K562 (cell line): ENCODE measurements at regions not wholly inside any gene's neighbourhood (a gene's known extent, or its start where the extent isn't known, plus 50 kb on each side); places are given as distances from the start of the nearest gene placed in this dataset.

ENCODE experiments used
- ATAC-seq: fragments of 200-7000 bp; cut with Tn5 transposase; 3 replicates; pipeline ENCODE4 v1.9.1; 2020; ENCODE audit warnings: moderate library complexity
- BruUV-seq: library from RNA; stranded (reverse); fragments of 400-500 nt; replicated peaks from 2 replicates; lab custom pipeline; 2021; lab: Mats Ljungman, UMichigan
- CTCF ChIA-PET: fragments of 300-600 bp; formaldehyde crosslinking; extraction: SDS; loops from one replicate; lab custom pipeline; 2021; ENCODE audit warnings: low intra/inter-chr PET ratio; lab: Yijun Ruan, JAX
- POLR2A ChIA-PET: fragments of 300-600, 350-650 bp; sonication (Branson Sonifier 250); formaldehyde crosslinking; extraction: SDS; loops from one replicate; lab custom pipeline; 2021; ENCODE audit warnings: antibody characterized with exemption, inconsistent platforms; lab: Yijun Ruan, JAX
- DNase-seq, 4 experiments: peaks; one replicate each; pipeline versions ENCODE4 v3.0.0 to v3.0.0-alpha.2; 2011 to 2018; ENCODE audit warnings: low spot score in 3 of 4, mixed read lengths in 3 of 4; ENCODE audit errors: extremely low read depth in 1 of 4
- FAIRE-seq: peaks from 2 replicates; lab custom pipeline; 2011; peaks lifted over from hg19 to GRCh38; lab: Jason Lieb, UNC
- H2AFZ ChIP-seq: 2 replicates; pipeline ENCODE4 v1.6.0; 2011; ENCODE audit warnings: low read depth, low read length, control low read depth, inconsistent platforms
- H3K27ac ChIP-seq: fragments of 200-600 bp; 3 replicates; pipeline ENCODE4 v1.8.0; 2011; ENCODE audit warnings: low read depth, mild to moderate bottlenecking, control low read depth, inconsistent platforms, low read length, moderate library complexity, mixed read lengths; ENCODE audit errors: extremely low read depth
- H3K27me3 ChIP-seq, 2 experiments: fragments of 300-600 bp in 1 of 2; 2 replicates in 1 of 2; 3 replicates in 1 of 2; pipeline versions ENCODE4 v1.6.0 to v1.8.0; 2011; ENCODE audit warnings: inconsistent platforms in 2 of 2, low read length in 2 of 2, mild to moderate bottlenecking in 1 of 2, mixed read lengths in 1 of 2, moderate library complexity in 1 of 2; ENCODE audit not compliant: control insufficient read depth in 2 of 2, insufficient read depth in 2 of 2
- H3K36me3 ChIP-seq: fragments of 300-600 bp; 3 replicates; pipeline ENCODE4 v1.8.0; 2011; ENCODE audit warnings: mild to moderate bottlenecking, low read length, inconsistent platforms; ENCODE audit not compliant: control insufficient read depth, insufficient read depth
- H3K4me1 ChIP-seq, 2 experiments: fragments of 200-600 bp in 1 of 2; replicated peaks in 1 of 2; 2 replicates in 1 of 2; 3 replicates in 1 of 2; pipeline versions ENCODE4 v1.5.1 to v1.8.0; 2011; ENCODE audit warnings: inconsistent platforms in 2 of 2, low read length in 2 of 2, mild to moderate bottlenecking in 1 of 2, mixed read lengths in 1 of 2, moderate library complexity in 1 of 2; ENCODE audit not compliant: control insufficient read depth in 2 of 2, insufficient read depth in 2 of 2
- H3K4me2 ChIP-seq: 2 replicates; pipeline ENCODE4 v1.6.1; 2011; ENCODE audit warnings: low read length, control low read depth, inconsistent platforms, mixed read lengths; ENCODE audit not compliant: insufficient read depth
- H3K4me3 ChIP-seq: fragments of 200-600 bp; sonication (generic), shearing (Covaris generic); 2 replicates; pipeline ENCODE4 v1.5.1; 2016; ENCODE audit warnings: control low read depth, inconsistent platforms
- H3K79me2 ChIP-seq: fragments of 200-600 bp; 3 replicates; pipeline ENCODE4 v1.8.0; 2011; ENCODE audit warnings: low read length, inconsistent platforms; ENCODE audit not compliant: control insufficient read depth, insufficient read depth
- H3K9ac ChIP-seq, 2 experiments: 2 replicates each; pipeline versions ENCODE4 v1.6.0 to v1.6.1; 2011; ENCODE audit warnings: low read depth in 2 of 2, low read length in 2 of 2, control low read depth in 1 of 2, inconsistent platforms in 1 of 2, mild to moderate bottlenecking in 1 of 2, mixed read lengths in 1 of 2; ENCODE audit not compliant: insufficient read depth in 1 of 2
- H3K9me1 ChIP-seq: one replicate; pipeline ENCODE4 v1.6.0; 2011; ENCODE audit warnings: inconsistent platforms, mild to moderate bottlenecking, low read length, moderate library complexity; ENCODE audit not compliant: control insufficient read depth, insufficient read depth
- H3K9me3 ChIP-seq: replicated peaks from 2 replicates; pipeline ENCODE4 v1.5.1; 2011; ENCODE audit warnings: low read depth, low read length, inconsistent platforms; ENCODE audit not compliant: control insufficient read depth, insufficient read depth
- H4K20me1 ChIP-seq: replicated peaks from 2 replicates; pipeline ENCODE4 v1.6.1; 2011; ENCODE audit warnings: low read length, inconsistent platforms, mixed read lengths; ENCODE audit not compliant: control insufficient read depth, insufficient read depth
- ARID1B ChIP-seq: fragments of 450-650 bp; IDR thresholded peaks from 2 replicates; pipeline ENCODE4 v1.6.1; 2016; ENCODE audit warnings: antibody characterized with exemption, mild to moderate bottlenecking, inconsistent platforms
- CBX8 ChIP-seq: fragments of 200-600 bp; sonication (generic); IDR thresholded peaks from 2 replicates; pipeline ENCODE4 v1.6.1; 2012; ENCODE audit warnings: borderline replicate concordance, mixed run types, low read depth, mild to moderate bottlenecking, moderate library complexity, mixed read lengths, low read length, control low read depth, inconsistent platforms; ENCODE audit not compliant: poor library complexity, severe bottlenecking; ENCODE audit errors: extremely low read depth
- CTBP1 ChIP-seq: fragments of 450-650 bp; IDR thresholded peaks from 2 replicates; pipeline ENCODE4 v1.6.1; 2016; ENCODE audit warnings: borderline replicate concordance
- ELF1 ChIP-seq: fragments of 200-800 bp; sonication (Bioruptor generic); IDR thresholded peaks from 2 replicates; pipeline ENCODE4 v1.6.1; 2016; ENCODE audit warnings: missing genetic modification characterization, missing compliant biosample characterization
- NR3C1 ChIP-seq: sonication (generic); formaldehyde crosslinking; IDR thresholded peaks from 2 replicates; pipeline ENCODE4 v1.8.1; 2022; ENCODE audit warnings: missing genetic modification reagents
- POLR2AphosphoS2 ChIP-seq: IDR thresholded peaks from 2 replicates; pipeline ENCODE4 v1.6.1; 2012; ENCODE audit warnings: low read length, improper control_type of control experiment
- POLR2B ChIP-seq: fragments of 450-650 bp; IDR thresholded peaks from 2 replicates; pipeline ENCODE4 v1.6.1; 2018; ENCODE audit warnings: low read depth; ENCODE audit not compliant: partially characterized antibody
- SIN3A ChIP-seq, 2 experiments: fragments of 150-350 bp in 1 of 2; IDR thresholded peaks; 2 replicates each; pipeline ENCODE4 v1.6.1; 2011 to 2016; ENCODE audit warnings: borderline replicate concordance in 2 of 2, low read depth in 2 of 2, low read length in 2 of 2, mild to moderate bottlenecking in 2 of 2, moderate library complexity in 2 of 2; ENCODE audit not compliant: control insufficient read depth in 1 of 2
- TBP ChIP-seq: optimal IDR thresholded peaks from 2 replicates; pipeline ENCODE3; 2011; ENCODE audit warnings: low read depth, low read length, improper control_type of control experiment
- ZBTB1 ChIP-seq: sonication (generic); formaldehyde crosslinking; IDR thresholded peaks from 2 replicates; pipeline ENCODE4 v1.8.1; 2023; ENCODE audit warnings: missing genetic modification reagents, low read depth, mild to moderate bottlenecking, borderline replicate concordance
- ZC3H8 ChIP-seq: fragments of 450-650 bp; IDR thresholded peaks from 2 replicates; pipeline ENCODE4 v1.6.1; 2017
- ZNF280A ChIP-seq: fragments of 450-650 bp; IDR thresholded peaks from 2 replicates; pipeline ENCODE4 v1.6.1; 2018; ENCODE audit warnings: mild to moderate bottlenecking, low read depth; ENCODE audit not compliant: partially characterized antibody
- ZNF445 ChIP-seq: fragments of 250-450 bp; sonication (Bioruptor Pico); IDR thresholded peaks from 2 replicates; pipeline ENCODE4 v1.4.0; 2020; ENCODE audit warnings: low read depth, mild to moderate bottlenecking, moderate library complexity
- ZSCAN29 ChIP-seq: fragments of 450-650 bp; IDR thresholded peaks from 2 replicates; pipeline ENCODE4 v1.6.1; 2017
- ZZZ3 ChIP-seq: fragments of 450-650 bp; IDR thresholded peaks from 2 replicates; pipeline ENCODE4 v1.6.1; 2016; ENCODE audit warnings: antibody characterized with exemption, mild to moderate bottlenecking, moderate library complexity
- WGBS: fragments of 100-300 bp; shearing (Covaris generic); methylation state at CpG from one replicate; pipeline ENCODE4 v1.1.6; 2016; ENCODE audit warnings: low coverage, mixed read lengths; ENCODE audit not compliant: insufficient coverage; ENCODE audit errors: missing lambda C conversion rate; 5-methylcytosine and 5-hydroxymethylcytosine counted together
- in situ Hi-C: fragments of 300-500 bp; cut with MboI; formaldehyde crosslinking; loops from 4 replicates; pipeline ENCODE4 v1.15.0; 2018; ENCODE audit warnings: inconsistent platforms, mixed read lengths
- intact Hi-C: fragments of 100-400 bp; cut with micrococcal nuclease; formaldehyde crosslinking; loops from 2 replicates; pipeline ENCODE4 v1.14.2; 2022

- 44% methylated on average over 2 of the region's 2 CpGs for WGBS
- H3K9ac ChIP-seq: no peak overlapping the region
- H3K4me3 ChIP-seq: no peak overlapping the region
- H3K9me1 ChIP-seq: no peaks in the 10 kb centered on the region
- H3K36me3 ChIP-seq: no peaks in the 10 kb centered on the region
- H3K27ac ChIP-seq: no peak overlapping the region
- ATAC-seq: no peak
- ChIA-PET CTCF (no interaction called here), POLR2A (no interaction called here)
- in situ Hi-C loops (no loop called here), intact Hi-C loops (no loop called here)
- no peak overlapping the region for H2AFZ ChIP-seq
- H3K79me2 ChIP-seq: no peaks in the 10 kb centered on the region
- no peaks in the 10 kb centered on the region for H3K27me3 ChIP-seq
- no TSS peak for BruUV-seq
- DNase-seq: no peak
- FAIRE-seq: no peak
- no peaks in the 10 kb centered on the region for H4K20me1 ChIP-seq
- peaks cover 8 to 12% of the 10 kb centered on the region in 2 experiments; a peak in 4 of 5 replicates for H3K4me1 ChIP-seq
- H3K9me3 ChIP-seq: no peaks in the 10 kb centered on the region
- no peak overlapping the region; the same call in 1 of the 2 replicates for H3K4me2 ChIP-seq
- TF ChIP-seq ZNF280A: no peak
- no peak for TF ChIP-seq NR3C1 (CRISPR knock-in tag)
- no peak for TF ChIP-seq CTBP1
- 0 out of 2 replicates have a peak, but pooled peaks have one; percentile 2 for TF ChIP-seq ARID1B
These were observed 51.3 kb upstream of the ADORA2B start for GRCh38 chr17:15893658-15894024.

- Histone ChIP-seq H3K27me3 (no peaks in the 10 kb centered on the region), H3K4me1 (peaks cover 8 to 12% of the 10 kb centered on the region in 2 experiments; a peak in 4 of 5 replicates), H2AFZ (peak overlapping the region; percentile 24; the same call in 1 of the 2 replicates), H3K4me3 (no peak overlapping the region), H3K36me3 (no peaks in the 10 kb centered on the region), H3K9me3 (no peaks in the 10 kb centered on the region), H3K4me2 (no peak overlapping the region), H3K79me2 (no peaks in the 10 kb centered on the region), H3K9ac (peak overlapping the region in 1 of 2 experiments; percentile 52; a peak in 1 of 4 replicates), H3K9me1 (no peaks in the 10 kb centered on the region), H4K20me1 (no peaks in the 10 kb centered on the region), H3K27ac (no peak overlapping the region)
- intact Hi-C loops: no loop called here
- in situ Hi-C loops: no loop called here
- ChIA-PET CTCF (no interaction called here), POLR2A (no interaction called here)
- WGBS: 45% methylated on average over 4 of the region's 5 CpGs
- ATAC-seq: no peak
- DNase-seq: no peak
- no TSS peak for BruUV-seq
- no peak for TF ChIP-seq CBX8
- no peak for TF ChIP-seq SIN3A (IDR thresholded peaks at IDR 0.05; ENCODE audit: borderline replicate concordance in 2 of 2, control insufficient read depth in 1 of 2, low read depth in 2 of 2, low read length in 2 of 2)
- TF ChIP-seq ZC3H8: no peak
- TF ChIP-seq ZBTB1: no peak
- no peak for TF ChIP-seq ZNF445 (CRISPR knock-in tag)
- TF ChIP-seq POLR2B: no peak
- TF ChIP-seq ZSCAN29: no peak
- no peak for TF ChIP-seq POLR2AphosphoS2
- TF ChIP-seq TBP: no peak
- no peak for TF ChIP-seq ZZZ3
- TF ChIP-seq ELF1: no peak
- FAIRE-seq: no peak
These were observed 50.7 kb upstream of the ADORA2B start for GRCh38 chr17:15894258-15894657.
